A204.1 (cell line): ENCODE measurements at regions not wholly inside any gene's neighbourhood (a gene's known extent, or its start where the extent isn't known, plus 50 kb on each side); places are given as distances from the start of the nearest gene placed in this dataset.
"Not testable (repeated sequence)": the region's sequence is repeated elsewhere in the genome, so short reads cannot be mapped to it uniquely, and the experiment has no call there.

Source experiments
- FAIRE-seq: peaks from 2 replicates; lab custom pipeline; 2012; peaks lifted over from hg19 to GRCh38; lab: Jason Lieb, UNC

- FAIRE-seq, result no peak
These were observed 431.0 kb upstream of the SLC30A5 start for GRCh38 chr5:68662804-68663307.

GRCh38 chr5:68669864-68670575 lies 423.8 kb upstream of the SLC30A5 start:
- FAIRE-seq, result no peak

GRCh38 chr5:68673106-68673822 lies 420.6 kb upstream of the SLC30A5 start:
- FAIRE-seq, result no peak

DNA sequence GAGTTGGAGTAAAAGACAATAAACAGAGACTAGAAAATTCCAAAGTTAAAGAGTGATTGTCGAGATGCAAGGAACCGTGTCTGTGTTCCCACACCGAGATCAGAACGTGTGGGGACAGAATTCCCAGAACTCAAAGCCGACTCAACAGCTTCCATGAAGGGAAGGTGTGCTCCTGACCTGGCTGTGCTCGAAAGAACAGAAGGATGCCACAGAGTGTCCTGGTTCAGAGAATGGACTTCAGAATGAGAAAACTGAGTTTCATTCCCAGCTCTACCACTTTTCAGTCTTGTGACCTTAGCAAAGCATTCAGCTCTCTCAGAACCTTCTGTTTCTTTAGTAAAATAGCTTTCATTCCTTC lies 420.0 kb upstream of the SLC30A5 start:
- no peak for FAIRE-seq

DNA sequence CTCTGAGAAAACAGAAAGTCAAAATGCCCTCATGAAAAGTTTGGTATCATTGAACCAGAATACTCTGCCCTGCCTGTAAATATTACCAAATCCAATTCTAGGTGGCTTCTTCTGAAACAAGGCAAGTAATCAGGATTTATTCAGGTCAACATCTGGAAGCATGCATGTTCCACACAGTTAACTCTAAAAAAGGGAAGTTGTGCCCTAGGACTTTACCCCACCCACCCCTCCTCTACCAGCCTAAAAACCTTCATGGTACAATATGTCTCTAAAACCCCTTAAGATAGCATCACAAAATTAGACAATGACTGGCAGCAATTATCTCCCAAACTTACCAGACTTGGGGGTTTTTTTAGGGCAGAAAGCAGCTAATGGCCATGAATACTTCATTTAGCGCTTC lies 414.8 kb upstream of the SLC30A5 start:
- no peak for FAIRE-seq

DNA sequence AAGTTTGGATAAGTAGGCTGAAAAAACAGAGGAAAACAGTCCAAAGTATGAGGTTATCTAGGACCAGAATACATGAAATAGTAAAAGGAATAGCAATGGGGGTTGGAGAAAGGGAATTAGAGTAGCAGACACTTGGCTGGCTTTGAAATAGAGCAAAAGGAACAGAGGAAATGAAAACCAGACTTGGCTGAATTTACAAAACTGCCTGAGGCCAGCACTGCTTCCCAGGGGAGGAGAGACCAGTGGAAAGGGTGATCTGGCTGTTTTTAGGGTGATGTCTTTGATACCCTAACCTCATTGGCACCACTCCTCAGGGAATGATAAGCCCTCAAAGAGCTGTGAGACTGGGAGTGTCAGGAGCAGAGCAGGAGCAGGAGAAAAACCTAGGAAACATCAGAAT lies 413.4 kb upstream of the SLC30A5 start:
- FAIRE-seq, result no peak

DNA sequence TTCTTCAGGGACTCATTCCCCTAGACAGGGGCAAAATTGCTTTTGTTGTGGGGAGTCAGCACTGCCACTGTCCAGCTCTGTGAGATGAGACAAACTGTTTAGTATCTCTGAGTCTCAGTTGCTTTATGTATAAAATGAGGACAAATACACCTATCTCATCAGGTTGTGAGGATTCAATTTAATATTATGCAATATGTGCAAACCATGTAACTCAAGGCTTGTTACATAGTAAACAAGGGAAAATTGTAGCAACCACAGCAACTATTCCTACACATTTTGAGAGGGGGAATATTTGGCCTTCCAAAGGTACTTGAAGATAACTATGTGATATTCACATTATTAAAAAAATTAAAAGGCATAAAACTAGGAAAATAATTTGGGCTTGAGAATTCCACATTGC lies 411.9 kb upstream of the SLC30A5 start:
- FAIRE-seq, result no peak

- FAIRE-seq, result no peak
These were observed 411.2 kb upstream of the SLC30A5 start for GRCh38 chr5:68682400-68683160.

DNA sequence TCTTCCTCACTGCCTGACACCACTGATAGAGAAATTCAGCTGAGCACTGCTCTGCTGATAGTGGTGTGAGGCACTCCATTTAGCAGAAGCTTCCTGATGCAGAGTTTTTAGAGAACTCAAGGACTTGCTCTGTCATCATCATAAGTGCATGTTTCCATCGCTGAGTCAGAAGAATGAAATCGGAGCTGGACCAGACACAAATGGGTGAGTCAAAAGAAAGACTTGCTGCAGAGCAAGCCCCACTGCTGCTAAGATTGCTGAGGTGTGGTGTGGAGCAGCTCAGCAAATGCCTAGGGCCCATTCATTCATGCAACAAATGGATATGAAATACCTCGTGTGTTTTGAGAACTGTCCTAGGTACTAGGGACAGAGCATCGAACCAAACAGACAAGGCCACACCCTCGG lies 410.2 kb upstream of the SLC30A5 start:
- no peak for FAIRE-seq

DNA sequence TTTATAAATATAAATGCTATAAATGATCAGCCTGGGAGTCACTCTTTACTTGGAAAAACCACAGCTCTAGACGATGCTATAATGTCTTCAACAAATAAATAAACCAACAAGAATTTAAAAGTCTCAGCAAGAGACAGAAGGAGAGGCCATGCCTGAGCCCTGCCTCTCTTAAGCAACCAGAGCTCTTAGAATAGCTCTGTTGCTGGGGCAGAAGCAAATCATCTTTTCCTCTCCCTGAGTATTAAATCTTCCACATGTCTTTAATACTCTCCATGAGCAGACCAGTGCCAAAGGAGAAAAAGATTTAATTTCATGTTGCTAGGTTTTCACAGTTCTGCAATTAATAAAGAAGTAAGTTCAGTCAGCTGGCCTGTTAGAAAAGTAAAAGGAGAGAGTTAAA lies 408.0 kb upstream of the SLC30A5 start:
- FAIRE-seq, result no peak

DNA sequence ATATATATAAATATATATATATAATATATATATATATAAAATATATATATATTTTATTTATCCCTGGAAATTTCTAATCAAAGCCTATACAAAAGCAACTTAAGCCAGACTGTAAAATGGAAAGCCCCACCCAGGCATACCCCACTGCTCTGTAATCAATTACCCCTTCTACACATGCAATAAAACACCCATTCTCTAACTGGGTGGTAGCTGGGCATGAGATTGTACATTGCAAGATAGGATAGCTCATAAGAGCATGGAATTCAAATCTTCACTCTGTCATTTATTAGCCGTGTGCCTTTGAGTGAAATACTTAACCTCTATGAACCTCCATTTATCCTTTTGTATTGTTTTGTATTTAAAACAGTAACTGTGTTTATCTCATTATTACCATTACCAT lies 405.3 kb upstream of the SLC30A5 start:
- no peak for FAIRE-seq

- FAIRE-seq, result no peak
These were observed 404.8 kb upstream of the SLC30A5 start for GRCh38 chr5:68689010-68689409.

DNA sequence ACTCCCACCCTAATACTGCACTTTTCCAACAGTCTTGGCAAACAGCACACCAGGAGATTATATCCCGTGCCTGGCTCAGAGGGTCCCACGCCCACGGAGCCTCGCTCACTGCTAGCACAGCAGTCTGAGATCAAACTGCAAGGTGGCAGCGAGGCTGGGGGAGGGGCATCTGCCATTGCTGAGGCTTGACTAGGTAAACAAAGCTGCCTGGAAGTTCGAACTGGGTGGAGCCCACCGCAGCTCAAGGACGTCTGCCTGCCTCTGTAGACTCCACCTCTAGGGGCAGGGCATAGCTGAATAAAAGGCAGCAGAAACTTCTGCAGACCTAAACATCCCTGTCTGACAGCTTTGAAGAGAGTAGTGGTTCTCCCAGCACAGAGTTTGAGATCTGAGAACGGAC lies 401.9 kb upstream of the SLC30A5 start:
- not testable (repeated sequence) for FAIRE-seq

- no peak for FAIRE-seq
These were observed 395.5 kb upstream of the SLC30A5 start for GRCh38 chr5:68698025-68698940.

DNA sequence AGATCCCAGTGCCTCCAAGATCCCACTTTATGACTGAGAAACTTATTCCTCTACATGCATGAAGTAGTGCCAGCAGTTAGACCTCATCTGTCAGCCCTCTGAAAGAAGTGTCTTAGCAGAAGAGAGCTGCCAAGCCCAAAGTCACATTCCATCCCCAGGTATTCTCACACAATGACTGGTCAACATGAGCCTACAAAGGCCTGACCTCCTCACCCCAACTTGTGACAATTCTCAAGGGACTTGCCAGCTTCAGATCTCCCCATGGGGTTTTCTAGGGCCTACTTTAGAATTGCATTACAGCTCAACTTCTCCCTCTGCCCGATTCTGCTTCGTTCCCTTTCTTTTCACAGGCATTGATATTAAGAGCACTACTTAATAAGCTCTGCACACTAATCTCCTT lies 393.8 kb upstream of the SLC30A5 start:
- FAIRE-seq, result no peak

- no peak for FAIRE-seq
These were observed 386.2 kb upstream of the SLC30A5 start for GRCh38 chr5:68707575-68707974.

DNA sequence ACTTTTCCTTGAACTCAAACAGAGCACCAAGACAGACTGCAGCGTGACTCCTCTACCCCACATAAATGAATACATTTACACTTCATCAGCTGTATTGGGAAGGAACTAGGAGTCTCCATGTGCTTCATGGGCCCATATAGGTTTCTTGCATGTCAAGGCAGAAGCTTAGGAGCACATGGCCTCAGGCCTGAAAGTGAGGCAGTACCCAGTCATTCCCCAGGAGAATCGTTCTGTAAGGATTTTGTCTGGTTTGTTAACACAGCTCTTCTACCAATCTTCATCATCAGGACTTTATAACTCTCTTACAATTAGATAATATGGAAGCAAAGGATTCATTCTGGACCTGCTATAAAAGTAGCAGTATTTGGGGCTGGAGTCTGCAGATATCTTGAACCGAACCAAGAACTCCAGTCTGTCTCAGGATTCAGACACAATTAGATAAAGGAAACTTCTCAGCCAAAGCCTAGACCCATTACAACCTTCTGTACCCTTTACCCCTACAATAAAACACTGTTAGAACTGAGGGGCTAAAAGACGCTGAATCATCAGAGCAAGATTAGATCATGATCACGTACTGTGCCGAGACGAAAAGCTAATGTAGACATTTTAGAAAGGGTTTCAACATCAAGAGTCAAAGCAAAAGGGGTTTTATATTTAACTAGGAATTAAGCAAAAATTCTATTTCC lies 385.5 kb upstream of the SLC30A5 start:
- no peak for FAIRE-seq

DNA sequence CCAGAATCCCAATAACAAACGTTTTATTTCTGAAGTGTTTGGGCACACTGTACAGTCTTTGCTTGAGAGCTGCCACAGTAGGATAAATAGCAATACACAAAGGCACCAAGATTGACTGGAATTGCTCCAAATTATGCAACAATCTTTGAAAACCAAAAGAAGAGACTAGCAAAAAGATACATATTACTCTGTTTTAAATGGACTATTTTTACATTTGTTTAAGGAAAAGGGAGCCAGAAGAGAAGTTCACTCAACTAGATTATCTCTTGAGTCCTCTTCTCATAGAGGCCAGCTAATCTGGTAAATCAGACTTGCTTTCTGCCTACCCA lies 385.0 kb upstream of the SLC30A5 start:
- no peak for FAIRE-seq

GRCh38 chr5:68709239-68709638 lies 384.6 kb upstream of the SLC30A5 start:
- no peak for FAIRE-seq

- no peak for FAIRE-seq
These were observed 383.3 kb upstream of the SLC30A5 start for GRCh38 chr5:68710514-68710913.

- no peak for FAIRE-seq
These were observed 382.3 kb upstream of the SLC30A5 start for GRCh38 chr5:68711293-68712200.
